Heart left ventricle (tissue), 13 donors: ENCODE measurements at regions not wholly inside any gene's neighbourhood (a gene's known extent, or its start where the extent isn't known, plus 50 kb on each side); places are given as distances from the start of the nearest gene placed in this dataset.

Experiments used
- POLR2A ChIP-seq, 2 donors: fragments of 450-650 bp; IDR thresholded peaks; one replicate each; pipeline ENCODE4 v1.6.1; 2017; ENCODE audit warnings: antibody characterized with exemption in 2 of 2, mild to moderate bottlenecking in 2 of 2, moderate library complexity in 2 of 2
- TF ChIP-seq, protein P1 (sequence below), 12 donors: fragments of 200-600 bp; sonication (generic) in 4 of 12; IDR thresholded peaks; one replicate each; pipeline versions ENCODE4 v1.5.0 to v1.8.0; 2018 to 2022; ENCODE audit warnings: antibody characterized with exemption in 12 of 12, mild to moderate bottlenecking in 5 of 12
- donor health status: ischemic (EF 13 %, LVEDD 7.1; RV severe dilation, severe dysfunction).
- donor health status: DM: no; HTN: yes; CAD: no.
- donor health status: DM: no; HTN: no; CAD: no.
- donor health status: ischemic (EF 25% LVEDD 6.9; RV normal size, moderate dysfunction).
- donor health status: ischemic (EF 25% LVEDD 5.7; RV mildly dilated, moderate dysfunction).
- donor health status: ischemic (EF 35%, LVEDD 5.7; RV mildly dilated, moderate dysfunction).
- donor health status: nonischemic (EF 11% LVEDD 7.7; RV severe dilation, severe dysfunction).
- donor health status: DM: yes; HTN: yes; CAD: no.
- donor health status: PGD.
- donor health status: ischemic (EF 29% LVEDD 5.4; RV normal size, mild dysfunction).
- donor health status: nonischemic (EF 23%, LVEDD 6.1; RV moderate dilation, normal function).

DNA sequence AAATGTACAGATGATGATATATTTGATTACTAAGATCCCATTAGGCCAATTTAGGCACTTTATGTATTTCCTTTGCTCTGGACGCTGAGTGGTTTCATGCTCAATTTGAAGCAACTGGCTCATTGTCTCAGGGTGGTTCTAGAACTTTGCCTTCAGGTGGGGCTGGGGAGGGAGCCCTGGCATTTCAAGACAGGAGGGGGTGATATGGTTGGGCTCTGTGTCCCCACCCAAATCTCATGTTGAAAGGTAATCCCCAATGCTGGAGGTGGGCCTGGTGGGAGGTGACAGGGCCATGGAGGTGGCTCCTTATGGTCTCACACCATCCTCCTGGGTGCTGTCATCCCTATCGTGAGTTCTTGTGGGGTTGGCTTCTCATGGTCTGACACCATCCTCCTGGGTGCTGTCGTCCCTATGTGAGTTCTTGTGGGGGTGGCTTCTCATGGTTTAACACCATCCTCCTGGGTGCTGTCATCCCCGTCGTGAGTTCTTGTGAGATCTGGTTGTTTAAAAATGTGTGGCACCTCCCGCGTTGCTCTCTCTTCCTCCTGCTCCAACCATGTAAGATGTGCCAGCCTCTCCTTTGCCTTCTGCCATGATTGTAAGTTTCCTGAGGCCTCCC lies 151.5 kb upstream of the KLF6 start:
- TF ChIP-seq POLR2A (IDR thresholded peaks at IDR 0.05): no peak
- TF ChIP-seq, protein P1, sequence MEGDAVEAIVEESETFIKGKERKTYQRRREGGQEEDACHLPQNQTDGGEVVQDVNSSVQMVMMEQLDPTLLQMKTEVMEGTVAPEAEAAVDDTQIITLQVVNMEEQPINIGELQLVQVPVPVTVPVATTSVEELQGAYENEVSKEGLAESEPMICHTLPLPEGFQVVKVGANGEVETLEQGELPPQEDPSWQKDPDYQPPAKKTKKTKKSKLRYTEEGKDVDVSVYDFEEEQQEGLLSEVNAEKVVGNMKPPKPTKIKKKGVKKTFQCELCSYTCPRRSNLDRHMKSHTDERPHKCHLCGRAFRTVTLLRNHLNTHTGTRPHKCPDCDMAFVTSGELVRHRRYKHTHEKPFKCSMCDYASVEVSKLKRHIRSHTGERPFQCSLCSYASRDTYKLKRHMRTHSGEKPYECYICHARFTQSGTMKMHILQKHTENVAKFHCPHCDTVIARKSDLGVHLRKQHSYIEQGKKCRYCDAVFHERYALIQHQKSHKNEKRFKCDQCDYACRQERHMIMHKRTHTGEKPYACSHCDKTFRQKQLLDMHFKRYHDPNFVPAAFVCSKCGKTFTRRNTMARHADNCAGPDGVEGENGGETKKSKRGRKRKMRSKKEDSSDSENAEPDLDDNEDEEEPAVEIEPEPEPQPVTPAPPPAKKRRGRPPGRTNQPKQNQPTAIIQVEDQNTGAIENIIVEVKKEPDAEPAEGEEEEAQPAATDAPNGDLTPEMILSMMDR (IDR thresholded peaks at IDR 0.05): no peak
